IgD-negative memory B cell (primary cell): ENCODE measurements at regions not wholly inside any gene's neighbourhood (a gene's known extent, or its start where the extent isn't known, plus 50 kb on each side); places are given as distances from the start of the nearest gene placed in this dataset.

Experiments
- H3K27ac Mint-ChIP-seq, 3 donors: one replicate each; pipeline ENCODE4 v1.8.0; 2020 to 2022; ENCODE audit warnings: mild to moderate bottlenecking in 3 of 3, mixed read lengths in 3 of 3, moderate library complexity in 1 of 3
- H3K27me3 Mint-ChIP-seq: one replicate; pipeline ENCODE4 v1.8.0; 2021; ENCODE audit warnings: mixed read lengths
- H3K36me3 Mint-ChIP-seq: one replicate; pipeline ENCODE4 v1.8.0; 2020; ENCODE audit warnings: mild to moderate bottlenecking, mixed read lengths
- H3K4me1 Mint-ChIP-seq, 3 donors: one replicate each; pipeline ENCODE4 v1.8.0; 2020 to 2022; ENCODE audit warnings: mixed read lengths in 3 of 3, mild to moderate bottlenecking in 1 of 3
- H3K4me3 Mint-ChIP-seq, 4 donors: one replicate each; pipeline ENCODE4 v1.8.0; 2020 to 2022; ENCODE audit warnings: mild to moderate bottlenecking in 4 of 4, mixed read lengths in 4 of 4, moderate library complexity in 3 of 4
- H3K9me3 Mint-ChIP-seq, 3 donors: one replicate each; pipeline ENCODE4 v1.8.0; 2020 to 2021; ENCODE audit warnings: mixed read lengths in 3 of 3, mild to moderate bottlenecking in 1 of 3

DNA sequence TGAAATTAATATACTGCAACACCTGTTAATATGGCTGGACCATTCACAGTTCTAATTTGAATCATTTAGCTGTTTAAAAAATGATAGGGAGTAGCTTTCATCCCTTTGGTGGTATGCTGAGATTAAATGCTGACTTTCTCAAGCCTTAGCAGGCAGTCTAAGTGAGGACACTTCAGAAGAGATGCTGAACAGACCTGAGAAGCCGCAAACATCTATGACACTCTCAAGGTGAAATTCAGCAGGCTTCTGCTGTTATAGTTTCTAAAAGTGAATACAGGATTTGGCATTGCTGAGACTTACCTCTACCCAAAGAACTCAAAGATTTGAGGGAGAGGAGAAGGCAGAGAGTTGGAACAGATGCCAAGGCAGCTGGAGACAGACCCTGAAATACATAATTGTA is 431.2 kb upstream of the FAM98A start:
- H3K4me1 Mint-ChIP-seq = no peaks in the 10 kb centered on the region
- H3K9me3 Mint-ChIP-seq = peaks cover 0 to 3% (median 3%) of the 10 kb centered on the region in 3 donors

GRCh38 chr2:34029073-34029472 is 430.0 kb upstream of the FAM98A start:
- Mint-ChIP-seq H3K27me3 (no peaks in the 10 kb centered on the region), H3K4me1 (no peaks in the 10 kb centered on the region), H3K27ac (no peak overlapping the region), H3K36me3 (no peaks in the 10 kb centered on the region), H3K9me3 (peaks cover 0 to 3% (median 3%) of the 10 kb centered on the region in 3 donors), H3K4me3 (no peak overlapping the region)

More for the DNA sequence above, 431.2 kb upstream of the FAM98A start:
- H3K36me3 Mint-ChIP-seq = no peaks in the 10 kb centered on the region
- no peak overlapping the region for H3K4me3 Mint-ChIP-seq
- H3K27ac Mint-ChIP-seq = no peak overlapping the region
- H3K27me3 Mint-ChIP-seq = no peaks in the 10 kb centered on the region

DNA sequence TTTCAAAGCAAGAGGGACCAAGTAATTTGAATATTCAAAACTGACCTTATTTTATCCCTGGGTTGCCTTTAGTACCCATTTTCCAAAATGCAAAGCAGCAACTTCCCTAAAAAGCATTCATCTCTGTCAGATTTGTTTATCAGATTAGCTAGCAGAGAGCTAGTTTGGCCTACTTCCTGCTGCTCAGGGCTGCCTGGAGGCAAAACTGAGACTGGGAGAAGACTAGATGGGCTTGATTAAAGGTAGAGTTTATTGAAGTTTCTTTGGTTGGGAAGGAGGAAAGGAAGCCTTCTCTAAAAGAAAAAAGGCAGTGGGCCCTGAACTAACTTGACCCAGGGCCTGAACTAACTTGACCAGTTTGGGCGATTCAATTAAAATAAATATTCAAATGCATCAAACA is 426.1 kb upstream of the FAM98A start:
- Mint-ChIP-seq H3K27ac (no peak overlapping the region), H3K9me3 (peaks cover 0 to 3% (median 3%) of the 10 kb centered on the region in 3 donors), H3K27me3 (no peaks in the 10 kb centered on the region), H3K4me3 (no peak overlapping the region), H3K36me3 (no peaks in the 10 kb centered on the region), H3K4me1 (no peaks in the 10 kb centered on the region)

- Mint-ChIP-seq H3K27ac (no peak overlapping the region), H3K4me1 (no peaks in the 10 kb centered on the region), H3K27me3 (no peaks in the 10 kb centered on the region), H3K9me3 (peaks cover 0 to 14% (median 8%) of the 10 kb centered on the region in 3 donors), H3K4me3 (no peak overlapping the region), H3K36me3 (no peaks in the 10 kb centered on the region)
Measured at GRCh38 chr2:34012715-34013302, 413.7 kb upstream of the FAM98A start.

GRCh38 chr2:34011684-34012083 is 412.6 kb upstream of the FAM98A start:
- Mint-ChIP-seq H3K36me3 (no peaks in the 10 kb centered on the region), H3K4me1 (no peaks in the 10 kb centered on the region), H3K27me3 (no peaks in the 10 kb centered on the region), H3K9me3 (peaks cover 0 to 14% (median 8%) of the 10 kb centered on the region in 3 donors), H3K4me3 (no peak overlapping the region), H3K27ac (no peak overlapping the region)

DNA sequence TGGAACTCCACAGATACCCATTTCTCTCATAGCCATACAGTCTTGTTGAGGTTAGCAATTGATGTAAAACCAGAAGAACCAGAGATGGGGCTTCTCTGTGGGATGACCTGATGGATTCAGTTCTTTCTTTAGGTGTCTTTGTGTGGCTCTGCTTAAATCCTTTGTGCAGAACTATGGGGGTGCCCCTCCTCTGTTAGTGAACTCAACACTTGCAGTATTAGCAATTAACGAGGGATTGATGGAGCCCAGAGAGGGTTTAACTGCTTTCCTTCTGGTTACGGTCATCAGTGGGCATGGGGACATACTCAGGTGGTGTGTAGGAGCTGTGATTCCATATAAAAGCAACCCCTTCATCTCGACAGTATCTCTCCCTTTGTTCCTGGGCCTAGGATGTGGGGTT is 406.8 kb upstream of the FAM98A start:
- Mint-ChIP-seq H3K9me3 (peaks cover 0 to 3% (median 0%) of the 10 kb centered on the region in 3 donors), H3K36me3 (peaks cover 2% of the 10 kb centered on the region)

DNA sequence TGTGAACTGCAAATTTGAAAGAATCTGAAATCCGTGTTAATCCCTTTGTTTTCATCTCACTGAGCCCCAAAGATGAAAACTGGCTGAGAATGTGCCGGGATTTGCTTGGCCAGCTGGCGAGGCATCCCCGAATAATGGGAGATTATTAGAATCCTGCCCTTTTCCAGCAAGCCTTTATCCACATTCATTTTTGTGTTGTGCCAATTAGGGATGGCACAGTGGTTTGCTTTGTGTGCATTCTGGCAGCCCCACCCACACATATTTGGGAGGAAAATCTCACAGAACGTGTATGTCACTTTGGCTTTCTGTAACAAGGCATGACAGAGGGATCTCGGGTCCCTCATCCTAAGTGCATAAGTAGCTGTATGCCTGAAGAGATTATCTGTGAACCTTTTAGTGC is 405.8 kb upstream of the FAM98A start:
- peaks cover 0 to 4% (median 0%) of the 10 kb centered on the region in 3 donors for H3K9me3 Mint-ChIP-seq
- H3K4me1 Mint-ChIP-seq = no peaks in the 10 kb centered on the region
- H3K36me3 Mint-ChIP-seq = peaks cover 2% of the 10 kb centered on the region
- no peaks in the 10 kb centered on the region for H3K27me3 Mint-ChIP-seq
- no peak overlapping the region for H3K27ac Mint-ChIP-seq
- H3K4me3 Mint-ChIP-seq = no peak overlapping the region

More for the DNA sequence above, 406.8 kb upstream of the FAM98A start:
- H3K27ac Mint-ChIP-seq = no peak overlapping the region
- H3K4me1 Mint-ChIP-seq = no peaks in the 10 kb centered on the region
- H3K27me3 Mint-ChIP-seq = no peaks in the 10 kb centered on the region
- H3K4me3 Mint-ChIP-seq = no peak overlapping the region

DNA sequence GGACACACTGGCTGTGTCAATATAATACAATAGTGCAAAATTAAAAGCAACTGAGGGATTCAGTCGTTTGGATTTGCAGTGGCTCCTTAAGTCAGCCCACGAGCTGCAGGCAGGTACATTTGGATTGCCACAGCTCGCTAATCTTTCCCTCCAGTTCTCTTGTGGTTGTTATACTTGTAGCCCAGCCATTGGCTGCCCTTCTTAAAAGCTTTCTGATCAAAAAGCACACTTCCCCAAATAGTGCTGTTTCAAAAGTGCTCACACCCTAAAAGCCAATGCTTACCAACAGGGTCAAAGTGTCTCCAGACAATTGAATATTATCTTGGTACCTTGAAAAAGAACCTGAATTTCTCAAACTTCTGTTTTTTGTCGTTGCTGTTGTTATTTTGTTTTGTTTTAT is 404.7 kb upstream of the FAM98A start:
- H3K9me3 Mint-ChIP-seq = peaks cover 0 to 7% (median 0%) of the 10 kb centered on the region in 3 donors
- H3K4me3 Mint-ChIP-seq = no peak overlapping the region
- no peaks in the 10 kb centered on the region for H3K4me1 Mint-ChIP-seq
- no peak overlapping the region for H3K27ac Mint-ChIP-seq
- no peaks in the 10 kb centered on the region for H3K27me3 Mint-ChIP-seq
- peaks cover 2% of the 10 kb centered on the region for H3K36me3 Mint-ChIP-seq

- H3K9me3 Mint-ChIP-seq = peaks cover 4 to 16% (median 13%) of the 10 kb centered on the region in 3 donors
- H3K4me3 Mint-ChIP-seq = no peak overlapping the region
- H3K4me1 Mint-ChIP-seq = no peaks in the 10 kb centered on the region
- no peak overlapping the region for H3K27ac Mint-ChIP-seq
- H3K27me3 Mint-ChIP-seq = no peaks in the 10 kb centered on the region
- H3K36me3 Mint-ChIP-seq = peaks cover 2% of the 10 kb centered on the region
Measured at GRCh38 chr2:34001557-34001956, 402.5 kb upstream of the FAM98A start.

DNA sequence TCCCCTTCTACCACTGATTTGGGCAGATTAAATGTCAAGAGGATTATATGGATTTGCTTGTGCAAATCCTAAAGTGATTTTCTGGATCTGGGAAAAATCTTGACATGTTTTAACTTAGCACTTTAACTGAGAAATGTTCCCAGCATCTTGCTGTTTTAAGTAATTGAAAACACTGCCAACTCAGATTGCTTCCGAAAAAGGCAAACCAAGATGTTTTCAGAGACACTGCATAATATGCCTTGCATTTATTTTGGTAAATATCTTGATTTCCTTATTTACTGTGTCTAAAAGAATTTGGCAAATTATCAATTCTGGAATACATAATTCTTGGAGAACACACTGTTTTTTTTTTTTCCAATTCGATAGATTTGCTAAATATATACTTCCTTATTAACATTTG is 385.0 kb upstream of the FAM98A start:
- no peak overlapping the region for H3K4me3 Mint-ChIP-seq
- no peaks in the 10 kb centered on the region for H3K36me3 Mint-ChIP-seq
- no peaks in the 10 kb centered on the region for H3K27me3 Mint-ChIP-seq

DNA sequence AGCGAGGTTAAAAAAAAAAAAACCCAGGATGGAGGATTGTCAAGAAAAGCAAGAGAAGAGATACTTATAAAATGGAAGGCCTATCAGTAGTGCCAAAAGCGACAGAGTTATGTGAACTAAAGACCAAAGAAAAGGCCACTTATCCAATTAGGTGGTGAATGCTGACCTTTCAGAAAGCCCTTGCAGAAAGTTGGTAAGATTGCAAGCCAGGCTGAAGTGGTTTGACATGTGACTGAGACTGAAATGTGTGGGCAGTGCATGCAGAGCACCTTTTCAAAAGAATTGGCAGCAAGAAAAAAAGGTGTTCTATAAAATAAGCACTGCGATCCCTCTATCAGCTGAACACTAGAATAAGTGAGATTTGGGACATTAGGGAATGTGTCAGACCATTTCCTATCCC is 379.4 kb upstream of the FAM98A start:
- H3K4me1 Mint-ChIP-seq = no peaks in the 10 kb centered on the region
- H3K27me3 Mint-ChIP-seq = no peaks in the 10 kb centered on the region
- H3K4me3 Mint-ChIP-seq = no peak overlapping the region

More for the DNA sequence above, 385.0 kb upstream of the FAM98A start:
- peaks cover 2 to 13% (median 4%) of the 10 kb centered on the region in 3 donors for H3K9me3 Mint-ChIP-seq
- no peak overlapping the region for H3K27ac Mint-ChIP-seq
- no peaks in the 10 kb centered on the region for H3K4me1 Mint-ChIP-seq

GRCh38 chr2:33975498-33975897 is 376.4 kb upstream of the FAM98A start:
- H3K4me1 Mint-ChIP-seq = no peaks in the 10 kb centered on the region
- no peak overlapping the region for H3K4me3 Mint-ChIP-seq
- H3K27ac Mint-ChIP-seq = no peak overlapping the region
- no peaks in the 10 kb centered on the region for H3K36me3 Mint-ChIP-seq
- H3K27me3 Mint-ChIP-seq = no peaks in the 10 kb centered on the region
- H3K9me3 Mint-ChIP-seq = peaks cover 0 to 16% (median 5%) of the 10 kb centered on the region in 3 donors

More for the DNA sequence above, 379.4 kb upstream of the FAM98A start:
- Mint-ChIP-seq H3K36me3 (no peaks in the 10 kb centered on the region), H3K27ac (no peak overlapping the region), H3K9me3 (peaks cover 0 to 15% (median 2%) of the 10 kb centered on the region in 3 donors)

DNA sequence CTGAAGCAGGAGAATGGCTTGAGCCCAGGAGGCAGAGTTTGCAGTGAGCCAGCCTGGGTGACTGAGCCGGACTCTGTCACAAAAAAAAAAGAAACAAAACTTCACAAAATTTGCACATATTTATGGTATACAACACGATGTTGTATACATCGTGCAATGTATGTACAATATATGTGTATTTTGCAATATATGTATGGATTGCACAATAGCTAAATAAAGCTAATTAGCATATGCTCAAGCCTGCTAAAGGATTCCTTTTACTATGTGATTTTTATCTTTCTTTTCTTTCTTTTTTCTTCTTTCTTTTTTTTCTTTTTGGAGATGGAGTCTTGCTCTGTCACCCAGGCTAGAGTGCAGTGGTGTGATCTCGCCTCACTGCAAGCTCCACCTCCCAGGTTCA is 368.0 kb upstream of the FAM98A start:
- Mint-ChIP-seq H3K27ac (no peak overlapping the region), H3K4me3 (no peak overlapping the region)

DNA sequence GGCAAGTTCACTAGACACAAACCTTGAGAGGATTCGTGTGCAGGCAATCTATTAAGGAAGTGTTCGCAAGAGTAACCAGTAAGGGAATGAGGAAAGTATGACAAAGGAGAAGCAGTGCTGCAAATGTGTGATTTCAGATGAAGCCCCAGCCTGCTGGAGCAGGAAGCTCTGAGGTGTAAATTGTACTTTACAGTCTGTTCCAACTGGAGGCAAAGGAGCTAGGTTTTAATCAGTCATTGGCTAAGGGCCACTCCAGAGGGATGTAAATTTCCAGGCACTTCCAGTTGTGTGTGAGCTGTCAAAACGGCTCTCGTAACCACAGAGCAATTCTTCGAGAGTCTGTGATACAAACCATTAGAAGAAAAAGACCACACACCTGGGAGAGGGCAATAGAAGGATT is 359.5 kb upstream of the FAM98A start:
- no peaks in the 10 kb centered on the region for H3K9me3 Mint-ChIP-seq
- H3K4me3 Mint-ChIP-seq = no peak overlapping the region
- H3K27me3 Mint-ChIP-seq = no peaks in the 10 kb centered on the region
- H3K36me3 Mint-ChIP-seq = peaks cover 1% of the 10 kb centered on the region
- H3K4me1 Mint-ChIP-seq = no peaks in the 10 kb centered on the region
- H3K27ac Mint-ChIP-seq = no peak overlapping the region

More for the DNA sequence above, 368.0 kb upstream of the FAM98A start:
- Mint-ChIP-seq H3K4me1 (no peaks in the 10 kb centered on the region), H3K27me3 (no peaks in the 10 kb centered on the region), H3K36me3 (peaks cover 2% of the 10 kb centered on the region), H3K9me3 (peaks cover 0 to 8% (median 4%) of the 10 kb centered on the region in 3 donors)

GRCh38 chr2:33949371-33949770 is 350.3 kb upstream of the FAM98A start:
- peaks cover 1% of the 10 kb centered on the region for H3K27me3 Mint-ChIP-seq
- H3K36me3 Mint-ChIP-seq = no peaks in the 10 kb centered on the region
- H3K4me1 Mint-ChIP-seq = no peaks in the 10 kb centered on the region
- H3K4me3 Mint-ChIP-seq = no peak overlapping the region
- H3K27ac Mint-ChIP-seq = no peak overlapping the region
- peaks cover 1 to 16% (median 6%) of the 10 kb centered on the region in 3 donors for H3K9me3 Mint-ChIP-seq

DNA sequence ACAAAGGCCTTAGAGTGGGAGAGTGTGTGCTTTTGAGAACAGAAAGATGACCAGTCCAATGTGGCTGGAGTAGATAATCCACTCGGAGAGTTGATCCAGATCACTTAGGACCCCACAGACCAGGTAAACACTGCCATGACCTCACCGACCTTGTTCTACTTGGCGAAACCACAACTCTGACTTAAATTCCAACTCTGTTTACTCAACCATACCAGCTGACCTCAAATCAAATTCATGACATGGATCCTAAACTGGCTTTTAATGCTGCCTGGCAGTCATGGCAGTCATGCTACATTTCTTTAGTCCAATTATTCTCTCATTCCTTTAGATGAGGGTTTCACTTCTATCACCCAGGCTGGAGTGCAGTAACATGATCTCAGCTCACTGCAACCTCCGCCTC is 347.1 kb upstream of the FAM98A start:
- H3K4me1 Mint-ChIP-seq = no peaks in the 10 kb centered on the region
- no peaks in the 10 kb centered on the region for H3K36me3 Mint-ChIP-seq
- no peak overlapping the region for H3K4me3 Mint-ChIP-seq
- no peak overlapping the region for H3K27ac Mint-ChIP-seq
- peaks cover 1% of the 10 kb centered on the region for H3K27me3 Mint-ChIP-seq
- peaks cover 6 to 18% (median 8%) of the 10 kb centered on the region in 3 donors for H3K9me3 Mint-ChIP-seq
